Hematopoietic multipotent progenitor cell treated with erythropoietin and hydrocortisone succinate and interleukin-3 and kit ligand, for 17 days (in vitro differentiated cells): ENCODE measurements at regions not wholly inside any gene's neighbourhood (a gene's known extent, or its start where the extent isn't known, plus 50 kb on each side); places are given as distances from the start of the nearest gene placed in this dataset.
"Not testable (repeated sequence)": the region's sequence is repeated elsewhere in the genome, so short reads cannot be mapped to it uniquely, and the experiment has no call there.

Experiments
- DNase-seq: peaks from one replicate; pipeline ENCODE4 v3.0.0-alpha.2; 2015; ENCODE audit warnings: low spot score

DNA sequence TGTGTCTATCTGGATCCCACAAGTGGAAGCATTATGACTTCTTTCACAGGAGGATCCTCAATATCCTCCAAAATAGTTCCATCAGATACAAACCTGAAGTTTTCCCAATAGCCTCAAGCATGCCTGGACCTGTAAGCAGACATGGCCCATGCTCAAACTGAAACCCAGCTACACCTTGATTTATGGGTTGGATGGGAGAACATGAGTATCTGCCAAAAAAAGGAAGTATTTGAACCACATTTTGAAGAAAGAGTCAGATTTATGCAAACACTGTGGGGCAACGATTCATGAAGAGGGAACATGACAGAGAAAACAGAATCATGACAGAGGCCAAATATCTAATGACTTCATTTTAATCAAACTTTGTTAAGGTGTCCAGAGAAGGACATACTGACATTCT is 351.0 kb upstream of the NFIA start:
- no peak for DNase-seq

DNA sequence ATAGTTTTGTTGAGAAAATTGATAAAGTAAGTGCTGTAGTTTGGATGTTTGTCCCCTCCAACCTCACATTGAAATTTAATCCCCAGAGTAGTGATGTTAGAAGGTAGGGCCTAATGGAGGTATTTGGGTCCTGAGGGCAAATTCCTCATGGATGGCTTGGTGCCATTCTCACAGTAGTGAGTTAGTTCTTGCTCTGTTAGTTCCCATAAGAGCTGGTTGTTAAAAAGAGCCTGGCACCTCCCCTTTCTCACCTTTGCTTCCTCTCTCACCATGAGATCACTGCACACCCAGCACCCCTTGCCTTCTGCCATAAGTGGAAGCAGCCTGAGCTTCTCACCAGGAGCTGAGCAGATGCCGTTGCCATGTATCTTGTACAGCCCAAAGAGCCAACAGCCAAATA is 354.8 kb upstream of the NFIA start:
- DNase-seq, result no peak

DNA sequence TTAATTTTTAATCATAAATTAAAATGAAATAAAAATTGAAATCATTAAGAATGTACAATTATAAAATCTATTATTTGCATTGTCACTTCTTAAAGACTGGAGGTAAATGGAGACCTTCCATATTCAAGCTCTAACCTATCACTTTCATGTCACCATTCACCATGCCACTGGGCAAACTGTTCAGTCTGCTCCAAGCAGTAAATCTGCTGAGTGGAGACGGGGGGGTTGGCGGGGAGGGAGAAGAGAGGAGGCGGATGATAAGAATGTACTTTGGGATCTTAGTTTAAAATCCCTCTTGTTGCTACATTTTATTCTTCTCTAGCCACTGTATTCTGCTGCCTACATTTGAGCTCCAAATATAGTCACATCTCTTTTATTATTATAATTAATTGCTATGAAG is 365.9 kb upstream of the NFIA start:
- DNase-seq, result no peak

DNA sequence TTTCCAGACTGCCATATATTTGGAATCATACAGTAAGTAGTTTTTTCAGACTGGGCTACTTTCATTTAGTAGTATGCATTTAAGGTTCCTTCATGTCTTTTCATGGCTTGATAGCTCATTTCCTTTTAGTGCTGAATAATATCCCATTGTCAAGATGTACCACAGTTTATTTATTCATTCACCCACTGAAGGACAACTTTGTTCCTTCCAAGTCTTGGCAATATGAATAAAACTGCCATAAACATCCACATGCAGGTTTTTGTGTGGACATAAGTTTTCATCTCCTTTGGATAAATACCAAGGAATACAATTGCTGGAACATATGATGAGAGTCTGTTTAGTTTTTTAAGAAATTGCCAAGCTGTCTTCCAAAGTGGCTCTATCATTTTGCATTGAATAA is 366.4 kb upstream of the NFIA start:
- no peak for DNase-seq

DNA sequence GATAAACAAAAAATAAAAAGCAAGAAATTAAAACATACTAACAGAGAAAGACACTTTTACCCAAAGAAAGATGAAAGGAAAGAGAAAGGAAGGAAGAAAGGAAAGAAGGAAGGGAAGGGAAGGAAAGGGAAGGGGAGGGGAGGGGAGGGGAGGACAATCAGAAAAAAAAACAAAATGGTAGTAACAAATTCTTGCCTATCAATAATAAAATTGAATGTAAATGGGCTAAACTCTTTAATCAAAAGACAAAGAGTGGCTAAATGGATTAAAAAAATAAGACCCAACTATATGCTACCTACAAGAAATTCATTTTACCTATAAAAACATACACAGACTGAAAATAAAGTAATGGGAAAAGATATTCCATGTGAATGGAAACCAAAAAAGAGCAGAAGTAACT is 372.9 kb upstream of the NFIA start:
- DNase-seq, result no peak

DNA sequence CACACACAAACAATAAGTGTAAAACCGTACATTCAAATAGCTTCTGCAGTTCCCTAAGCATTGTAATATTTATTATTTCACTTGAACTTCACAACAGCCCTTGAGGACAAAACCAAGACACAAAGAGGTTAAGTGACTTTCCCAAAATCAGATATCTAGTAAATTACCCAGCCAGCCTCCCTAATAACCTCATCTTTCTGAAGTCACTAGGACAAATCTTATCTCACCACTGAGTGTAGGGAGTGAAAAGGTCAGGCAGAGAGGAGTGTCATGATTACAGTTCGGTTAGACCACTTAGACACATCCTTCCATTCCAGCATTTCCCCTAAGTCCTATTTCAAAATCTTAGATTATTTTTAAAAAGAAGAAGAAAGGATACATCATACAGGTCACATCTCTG is 377.3 kb upstream of the NFIA start:
- DNase-seq, result no peak

DNA sequence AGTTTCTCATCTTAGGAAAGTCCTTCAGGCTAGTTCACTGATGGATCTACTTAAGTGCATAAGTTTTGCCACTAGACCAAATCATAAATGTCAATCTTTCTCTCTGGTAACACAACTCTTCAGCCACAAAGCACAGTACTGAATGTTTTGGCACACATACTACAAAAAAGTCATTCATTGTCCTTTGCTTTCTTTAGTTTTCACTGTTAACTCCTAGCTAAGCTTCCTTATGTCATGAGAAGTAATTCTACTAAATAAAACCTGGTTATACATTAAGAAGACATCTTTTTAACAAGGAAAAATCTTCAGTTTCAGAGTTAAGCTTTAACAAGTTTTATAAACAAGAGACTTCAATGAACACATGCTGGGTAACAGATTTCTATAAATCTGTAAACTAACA is 379.2 kb upstream of the NFIA start:
- DNase-seq, result no peak

DNA sequence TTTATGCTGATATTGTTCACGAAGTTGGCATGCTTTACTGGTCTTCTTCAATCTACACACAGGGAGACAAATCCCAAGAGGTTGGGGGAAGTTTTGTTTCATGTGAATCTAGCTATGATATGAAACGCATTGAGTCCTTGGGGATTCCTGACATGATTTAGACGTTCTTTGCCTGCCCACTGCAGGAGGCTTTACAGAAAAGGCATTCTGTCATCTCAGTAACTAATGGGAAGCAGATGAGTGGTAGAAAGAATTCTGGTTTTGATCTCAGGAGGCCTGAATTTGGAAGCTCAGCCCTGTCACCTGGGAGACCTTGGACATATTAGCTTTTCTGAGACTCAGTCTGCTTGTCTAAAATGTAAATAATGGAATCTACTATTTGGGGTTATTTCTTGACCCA is 383.0 kb upstream of the NFIA start:
- DNase-seq, result no peak

DNA sequence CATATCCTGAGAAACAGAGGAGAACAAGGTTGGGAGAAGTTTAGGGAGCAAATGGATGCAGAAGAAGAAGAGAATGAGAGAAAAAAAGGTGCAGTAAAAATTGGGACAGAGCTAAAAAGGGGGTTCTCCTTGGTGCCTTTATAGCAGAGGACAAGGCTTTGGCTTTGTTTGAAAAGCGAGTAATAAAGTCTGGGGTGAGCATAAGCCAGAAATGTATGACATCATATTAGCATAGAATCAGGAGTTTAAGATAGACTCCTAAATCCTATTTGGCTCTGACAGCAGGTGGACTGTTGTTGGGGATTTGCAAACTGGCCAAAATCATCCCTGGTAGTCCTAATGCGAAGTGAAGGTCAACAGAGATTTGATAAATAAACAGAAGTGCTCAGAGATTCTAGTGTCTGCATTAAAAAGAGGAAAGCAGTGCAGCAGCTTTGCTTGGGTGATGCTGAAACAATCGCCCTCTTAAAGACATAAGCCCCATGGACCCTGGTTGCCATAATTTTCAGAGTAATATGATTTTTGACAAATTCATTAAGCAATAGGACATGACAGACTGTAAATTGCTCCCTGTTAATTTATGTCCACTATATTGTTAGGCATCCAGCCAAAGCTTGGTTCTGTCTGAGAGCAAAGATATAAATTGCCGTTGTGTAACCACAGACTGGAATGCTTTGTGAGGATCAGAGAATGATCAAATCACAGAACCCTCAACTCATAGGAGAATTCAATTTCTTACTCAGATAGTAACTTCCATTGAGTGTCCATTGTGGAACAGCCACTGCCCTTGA is 385.0 kb upstream of the NFIA start:
- no peak for DNase-seq

DNA sequence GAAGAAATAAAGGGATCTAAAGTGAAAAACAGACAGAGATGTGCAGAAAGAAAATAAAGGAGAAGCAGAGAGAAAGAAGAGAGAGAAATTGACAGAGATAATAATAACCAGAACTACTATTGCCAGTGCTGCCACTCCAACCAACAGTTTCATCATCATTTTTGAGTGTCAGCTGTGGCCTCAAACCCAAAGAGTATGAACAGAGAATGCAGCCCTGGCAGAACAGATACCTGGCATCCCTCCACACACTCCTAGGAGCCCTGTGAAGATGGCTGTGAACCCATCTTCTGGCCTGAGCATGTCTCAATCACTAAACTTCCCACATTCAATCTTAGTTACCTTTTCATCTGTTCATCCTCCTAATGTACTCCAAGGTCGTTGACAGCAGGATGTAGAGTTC is 385.8 kb upstream of the NFIA start:
- DNase-seq, result no peak

DNA sequence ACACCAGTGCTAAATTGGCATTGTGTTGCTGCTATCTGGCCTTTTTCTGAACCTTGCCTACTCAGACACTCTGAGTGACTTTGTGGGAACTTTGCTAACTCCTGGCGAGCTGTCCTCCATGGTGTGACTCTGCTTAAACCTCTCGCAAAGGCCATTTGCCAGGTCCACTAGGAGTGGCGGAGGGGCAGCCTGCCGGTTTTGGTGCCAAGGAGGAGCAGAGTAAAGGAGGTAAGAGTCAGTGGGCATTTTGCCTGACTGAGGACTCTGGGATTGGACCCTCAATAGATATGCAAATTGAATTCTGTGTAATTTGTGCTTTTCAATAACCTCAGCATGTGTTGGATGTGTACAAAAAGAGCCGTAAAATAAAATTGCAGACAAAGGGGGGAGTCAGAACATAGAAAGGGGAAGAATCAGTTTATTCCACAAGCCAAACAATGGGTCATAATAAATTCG is 386.6 kb upstream of the NFIA start:
- DNase-seq, result no peak

DNA sequence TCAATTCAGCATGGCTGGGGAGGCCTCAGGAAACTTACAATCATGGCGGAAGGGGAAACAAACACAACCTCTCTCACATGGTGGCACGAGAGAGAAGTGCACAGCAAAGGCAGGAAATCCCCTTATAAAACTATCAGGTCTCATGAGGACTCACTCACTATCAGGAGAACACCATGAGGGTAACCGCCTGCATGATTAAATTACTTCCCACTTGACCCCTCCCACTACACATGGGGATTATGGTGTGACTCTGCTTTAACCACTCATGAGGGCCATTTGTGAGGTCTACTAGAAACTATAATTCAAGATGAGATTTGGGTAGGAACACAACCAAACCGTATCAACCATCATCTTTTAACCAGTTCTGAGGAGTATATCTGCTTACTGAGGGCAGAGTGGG is 387.4 kb upstream of the NFIA start:
- no peak for DNase-seq

DNA sequence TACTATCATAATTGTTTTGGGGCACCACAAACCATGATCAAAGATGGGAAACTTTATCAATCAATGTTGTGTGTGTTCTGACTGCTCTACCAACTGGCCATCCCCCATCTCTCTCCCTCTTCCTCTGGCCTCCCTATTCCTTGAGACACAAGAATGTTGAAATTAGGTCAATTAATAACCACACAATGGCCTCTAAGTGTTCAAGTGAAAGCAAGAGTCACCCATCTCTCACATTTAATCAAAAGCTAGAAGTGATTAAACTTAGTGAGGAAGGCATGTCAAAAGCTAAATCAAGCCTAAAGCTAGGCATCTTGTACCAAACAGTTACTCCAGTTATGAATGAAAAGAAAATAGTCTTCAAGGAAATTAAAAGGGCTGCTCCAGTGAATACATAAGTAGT is 390.3 kb upstream of the NFIA start:
- no peak for DNase-seq

DNA sequence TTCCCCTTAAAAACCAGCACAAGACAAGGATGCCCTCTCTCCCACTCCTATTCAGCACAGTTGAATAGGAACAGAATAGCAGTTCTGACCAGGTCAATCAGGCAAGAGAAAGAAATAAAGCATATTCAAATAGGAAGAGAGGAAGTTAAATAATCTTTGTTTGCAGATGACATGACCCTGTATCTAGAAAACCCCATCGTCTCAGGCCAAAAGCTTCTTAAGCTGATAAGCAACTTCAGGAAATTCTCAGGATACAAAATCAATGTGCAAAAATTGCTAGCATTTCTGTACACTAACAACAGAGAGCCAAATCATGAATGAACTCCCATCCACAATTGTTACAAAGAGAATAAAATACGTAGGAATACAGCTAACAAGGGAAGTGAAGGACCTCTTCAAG is 394.1 kb upstream of the NFIA start:
- DNase-seq, result not testable (repeated sequence)

DNA sequence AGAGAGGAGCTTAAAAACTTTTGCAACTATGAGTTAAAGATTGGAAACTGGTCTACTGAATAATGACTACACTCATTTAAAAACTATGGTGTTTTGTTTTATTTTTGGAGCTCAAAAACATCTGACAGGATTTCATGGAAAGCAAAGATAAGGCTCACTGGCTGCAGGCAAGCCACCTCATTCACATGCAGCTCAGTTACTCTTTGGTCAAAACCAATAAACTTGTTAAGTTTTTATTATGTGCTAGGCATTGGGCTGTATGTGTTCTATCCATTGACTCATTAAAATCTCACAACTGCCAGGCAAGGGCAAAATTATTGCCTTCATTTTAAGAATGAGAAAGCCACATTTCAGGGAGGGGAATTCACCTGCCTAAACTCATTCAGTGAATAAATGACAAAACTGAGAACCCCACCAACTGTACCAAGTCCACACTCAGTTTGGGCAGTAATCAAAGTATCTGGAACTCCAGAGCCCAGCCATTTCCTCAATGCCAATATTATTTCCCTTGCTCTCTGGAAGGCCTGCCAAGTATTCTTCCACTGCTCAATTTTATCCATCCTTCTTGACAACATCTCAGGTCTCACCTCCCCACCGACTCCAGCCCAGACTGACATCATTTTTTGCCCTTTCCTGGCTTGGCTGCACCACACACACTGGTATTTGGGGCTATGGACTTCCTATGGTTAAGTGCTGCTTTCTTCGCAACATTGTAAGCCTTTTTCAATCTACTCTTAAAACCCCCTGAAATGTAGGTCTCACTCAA is 401.1 kb upstream of the NFIA start:
- no peak for DNase-seq

DNA sequence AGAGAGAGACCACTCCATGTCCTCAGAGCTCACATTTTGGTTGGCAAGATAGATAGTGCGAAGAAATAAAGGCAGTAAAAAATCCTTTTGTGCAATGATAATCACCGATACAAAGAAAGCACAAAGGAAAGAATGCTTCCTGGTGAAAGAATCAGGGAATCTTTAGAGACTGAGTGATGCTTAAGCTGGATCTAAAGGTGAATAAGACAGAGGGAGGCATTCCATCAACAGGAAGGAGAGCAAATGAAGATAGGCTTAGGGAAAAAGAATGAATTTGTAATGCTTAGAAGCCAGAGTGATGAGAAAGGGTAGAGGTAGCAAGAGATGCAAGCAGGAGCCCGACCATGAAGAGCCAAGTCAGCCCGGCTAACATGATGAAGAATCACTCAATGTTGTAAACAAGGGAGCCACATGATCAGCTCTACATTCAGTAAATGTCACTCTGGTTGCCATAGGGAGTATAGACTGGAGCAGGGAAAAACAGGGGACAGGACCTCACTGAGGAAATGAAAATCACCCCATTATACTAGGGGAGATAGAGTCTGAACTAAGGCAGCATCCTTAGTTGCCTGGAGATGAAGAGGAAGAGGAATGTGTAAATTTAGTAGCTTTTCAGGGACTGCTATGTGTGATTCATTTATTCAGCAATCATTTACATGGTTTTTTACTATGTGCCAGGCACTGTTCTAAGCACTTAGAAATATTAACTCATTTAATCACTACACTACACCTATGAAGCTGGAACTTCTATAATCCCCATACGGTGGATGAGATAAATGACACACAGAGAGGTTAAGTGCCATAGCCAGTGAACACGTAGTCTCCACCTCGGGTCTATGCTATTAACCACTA is 402.6 kb upstream of the NFIA start:
- no peak for DNase-seq

DNA sequence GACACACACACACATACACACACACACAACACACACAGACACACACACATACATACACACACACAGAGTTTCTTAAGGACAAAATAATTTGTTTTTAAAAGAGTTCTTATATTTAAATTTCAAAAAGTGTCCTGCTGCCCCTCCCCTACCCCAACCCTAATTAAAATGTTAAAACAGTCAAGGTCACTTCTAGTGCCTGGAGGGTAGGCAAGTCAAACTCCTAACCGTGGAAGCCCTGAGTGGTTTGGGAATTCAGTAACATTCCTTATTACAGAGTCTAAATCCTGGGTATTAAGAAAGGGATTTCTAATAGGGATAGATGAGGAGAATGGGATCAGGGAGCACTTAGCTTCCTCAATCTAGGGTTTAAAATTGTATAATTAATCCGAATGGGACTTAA is 403.6 kb upstream of the NFIA start:
- DNase-seq, result no peak

DNA sequence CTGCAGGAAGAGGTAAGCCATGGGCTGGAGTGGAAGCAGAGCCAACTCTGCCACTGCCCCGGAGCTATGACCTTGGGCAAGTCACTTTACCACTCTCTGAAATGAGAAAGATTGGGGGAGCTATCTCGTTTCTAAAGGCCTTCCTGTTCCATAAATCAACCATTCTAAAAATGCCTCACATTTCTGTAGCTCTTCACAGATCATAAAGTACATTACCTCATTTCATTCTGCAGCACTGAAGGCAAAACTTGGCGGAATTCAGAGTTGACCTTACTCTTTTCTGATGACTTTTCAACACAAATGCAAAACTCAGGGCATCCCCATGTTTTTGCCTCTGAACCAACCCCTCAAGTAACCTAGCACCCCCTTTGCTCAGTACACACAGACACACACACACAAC is 404.0 kb upstream of the NFIA start:
- no peak for DNase-seq

DNA sequence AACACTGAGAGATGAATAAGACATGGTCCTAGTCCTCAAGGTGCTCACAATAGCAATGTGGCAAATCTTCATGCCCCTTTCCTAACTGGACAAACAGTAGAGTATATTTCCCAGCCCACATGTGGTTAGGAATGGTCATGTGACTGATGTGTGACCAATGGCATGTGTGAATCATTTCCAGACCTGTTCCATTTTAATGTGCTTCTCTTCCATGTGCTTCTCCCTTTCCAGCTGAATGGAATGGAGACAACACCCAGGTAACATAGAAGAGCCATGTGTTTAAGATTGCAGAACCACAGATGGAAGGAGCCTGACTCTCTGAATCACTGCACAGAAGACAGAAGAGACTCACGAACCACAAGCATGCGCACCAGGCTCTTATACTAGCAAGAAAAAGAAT is 409.9 kb upstream of the NFIA start:
- DNase-seq, result no peak

DNA sequence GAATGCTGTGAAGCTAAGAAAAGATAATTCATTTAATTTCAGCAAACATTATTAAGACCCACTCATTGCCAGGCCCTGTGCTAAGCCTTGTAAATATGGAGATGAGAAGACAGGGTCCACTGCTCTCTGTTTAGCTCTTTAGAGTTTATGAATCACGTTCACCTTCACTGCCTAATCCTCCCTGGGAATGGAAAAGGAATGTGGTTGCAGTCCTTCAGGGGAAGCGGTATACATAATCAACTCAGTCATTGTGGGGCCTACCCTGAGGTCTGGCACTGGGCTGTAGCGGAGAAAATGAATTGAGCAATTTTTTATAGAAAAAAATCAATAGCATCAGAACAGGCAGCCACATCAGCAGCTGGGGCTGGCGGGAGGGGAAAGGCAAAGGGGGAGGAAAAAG is 412.1 kb upstream of the NFIA start:
- DNase-seq, result no peak

DNA sequence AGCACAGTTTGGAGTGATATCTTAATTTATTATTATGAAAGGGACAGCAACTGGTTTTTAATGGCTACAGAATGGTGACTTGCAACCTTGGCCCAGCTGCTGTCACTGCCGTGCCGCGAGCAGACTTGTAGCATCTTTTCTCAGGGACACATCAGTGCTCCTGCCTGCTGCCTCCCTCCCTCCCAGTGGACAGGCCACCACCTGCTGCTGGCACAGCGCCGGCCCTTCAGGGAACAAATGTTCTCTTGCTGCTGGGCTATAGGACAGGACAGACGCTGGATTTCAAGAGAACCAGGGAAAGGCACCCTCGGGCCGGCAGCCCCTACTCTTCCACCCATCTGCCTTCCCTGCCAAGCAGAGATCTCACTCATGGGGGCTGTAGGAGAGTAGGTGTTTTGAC is 413.8 kb upstream of the NFIA start:
- no peak for DNase-seq

DNA sequence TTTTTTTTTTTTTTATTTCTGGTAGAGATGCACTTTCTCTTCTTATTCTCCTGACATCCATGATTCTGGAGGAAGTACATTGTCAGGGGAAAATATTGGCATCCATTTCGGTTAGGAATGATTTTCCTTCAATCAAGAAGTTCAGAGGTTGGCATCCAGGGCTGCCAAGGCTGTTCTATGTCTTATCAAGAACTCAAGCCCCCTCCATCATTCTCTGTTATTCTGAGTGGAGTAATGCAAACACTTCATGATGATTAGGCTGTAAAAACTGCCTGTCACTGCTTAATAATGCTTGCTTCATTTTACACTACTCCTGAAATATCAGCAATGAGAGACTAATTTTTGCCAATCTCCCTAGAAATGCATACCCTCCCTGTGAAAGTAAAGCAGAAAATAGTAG is 417.1 kb upstream of the NFIA start:
- DNase-seq, result no peak

DNA sequence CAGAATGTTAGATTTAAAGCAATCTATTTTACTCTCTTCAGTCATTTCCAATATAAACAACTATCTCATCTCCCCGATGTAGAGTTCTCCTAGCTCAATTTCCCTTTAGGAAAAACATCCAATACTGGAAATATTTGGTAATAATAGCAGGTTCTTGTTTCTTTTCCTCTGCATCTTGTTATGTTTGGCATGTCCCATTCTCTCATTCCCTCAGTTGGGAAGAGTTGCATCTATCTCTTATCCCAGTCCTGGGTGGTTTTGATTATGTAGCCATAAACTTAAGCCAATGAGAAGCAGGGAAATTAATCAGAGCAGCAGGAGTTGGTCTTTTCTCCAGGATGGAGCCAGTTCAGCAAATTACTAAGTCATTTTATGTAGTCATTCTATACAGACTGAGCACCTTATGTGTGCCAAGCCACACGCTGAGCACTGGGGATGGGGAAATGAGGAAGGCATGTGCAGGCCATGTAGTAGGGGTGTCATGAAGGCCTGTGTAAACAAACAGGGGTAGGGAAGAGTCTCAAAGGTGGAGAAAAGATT is 418.2 kb upstream of the NFIA start:
- no peak for DNase-seq
